Lower lobe of right lung (tissue), 2 donors: ENCODE measurements at regions not wholly inside any gene's neighbourhood (a gene's known extent, or its start where the extent isn't known, plus 50 kb on each side); places are given as distances from the start of the nearest gene placed in this dataset.
A peak's percentile ranks its signal among the peaks of the same experiment; 100 is the strongest.

Source experiments
- ATAC-seq, 2 donors: fragments of 200-7000 bp; cut with Tn5 transposase; one replicate each; pipeline ENCODE4 v1.9.1; 2020 to 2022; ENCODE audit warnings: mild to moderate bottlenecking in 2 of 2, moderate library complexity in 2 of 2
- DNase-seq: peaks from one replicate; pipeline ENCODE4 v3.0.0-alpha.2; 2020
- H3K27ac ChIP-seq: fragments of 200-600 bp; one replicate; pipeline ENCODE4 v1.8.0; 2022
- H3K27me3 ChIP-seq: fragments of 200-600 bp; one replicate; pipeline ENCODE4 v1.8.0; 2022; ENCODE audit warnings: low read depth
- H3K36me3 ChIP-seq: fragments of 200-600 bp; one replicate; pipeline ENCODE4 v1.8.0; 2022; ENCODE audit warnings: mild to moderate bottlenecking
- H3K4me1 ChIP-seq: fragments of 200-600 bp; one replicate; pipeline ENCODE4 v1.8.0; 2022
- H3K4me3 ChIP-seq: fragments of 200-600 bp; one replicate; pipeline ENCODE4 v1.8.0; 2022; ENCODE audit warnings: mild to moderate bottlenecking
- H3K9me3 ChIP-seq: fragments of 200-600 bp; one replicate; pipeline ENCODE4 v1.8.0; 2022
- intact Hi-C: fragments of 100-400 bp; cut with DNase I; formaldehyde crosslinking; loops from one replicate; pipeline ENCODE4 v1.11.0; 2022
- TF ChIP-seq, protein P1 (sequence below): fragments of 200-600 bp; IDR thresholded peaks from one replicate; pipeline ENCODE4 v1.8.0; 2022; ENCODE audit warnings: antibody characterized with exemption, mild to moderate bottlenecking
- donor health status: DM: no; HTN: yes; CAD: no; lungs with severe emphysema.

- ATAC-seq = no peak
- H3K4me3 ChIP-seq = no peak overlapping the region
- peak; percentile 35 for DNase-seq
- H3K9me3 ChIP-seq = no peaks in the 10 kb centered on the region
- no peak overlapping the region for H3K27ac ChIP-seq
- no peaks in the 10 kb centered on the region for H3K36me3 ChIP-seq
- no peaks in the 10 kb centered on the region for H3K4me1 ChIP-seq
- intact Hi-C loops = no loop called here
- no peaks in the 10 kb centered on the region for H3K27me3 ChIP-seq
- TF ChIP-seq, protein P1, sequence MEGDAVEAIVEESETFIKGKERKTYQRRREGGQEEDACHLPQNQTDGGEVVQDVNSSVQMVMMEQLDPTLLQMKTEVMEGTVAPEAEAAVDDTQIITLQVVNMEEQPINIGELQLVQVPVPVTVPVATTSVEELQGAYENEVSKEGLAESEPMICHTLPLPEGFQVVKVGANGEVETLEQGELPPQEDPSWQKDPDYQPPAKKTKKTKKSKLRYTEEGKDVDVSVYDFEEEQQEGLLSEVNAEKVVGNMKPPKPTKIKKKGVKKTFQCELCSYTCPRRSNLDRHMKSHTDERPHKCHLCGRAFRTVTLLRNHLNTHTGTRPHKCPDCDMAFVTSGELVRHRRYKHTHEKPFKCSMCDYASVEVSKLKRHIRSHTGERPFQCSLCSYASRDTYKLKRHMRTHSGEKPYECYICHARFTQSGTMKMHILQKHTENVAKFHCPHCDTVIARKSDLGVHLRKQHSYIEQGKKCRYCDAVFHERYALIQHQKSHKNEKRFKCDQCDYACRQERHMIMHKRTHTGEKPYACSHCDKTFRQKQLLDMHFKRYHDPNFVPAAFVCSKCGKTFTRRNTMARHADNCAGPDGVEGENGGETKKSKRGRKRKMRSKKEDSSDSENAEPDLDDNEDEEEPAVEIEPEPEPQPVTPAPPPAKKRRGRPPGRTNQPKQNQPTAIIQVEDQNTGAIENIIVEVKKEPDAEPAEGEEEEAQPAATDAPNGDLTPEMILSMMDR = no peak
Observed at GRCh38 chr2:195022508-195022830, 634.6 kb upstream of the SLC39A10 start.

- intact Hi-C loops = no loop called here
- no peak overlapping the region for H3K4me3 ChIP-seq
- H3K27ac ChIP-seq = no peak overlapping the region
- DNase-seq = no peak
- ATAC-seq = no peak
- TF ChIP-seq, protein P1 = no peak
- no peaks in the 10 kb centered on the region for H3K9me3 ChIP-seq
- H3K27me3 ChIP-seq = no peaks in the 10 kb centered on the region
- H3K36me3 ChIP-seq = no peaks in the 10 kb centered on the region
- no peaks in the 10 kb centered on the region for H3K4me1 ChIP-seq
Observed at GRCh38 chr2:195021711-195022507, 635.1 kb upstream of the SLC39A10 start.

GRCh38 chr2:195018462-195018861 lies 638.6 kb upstream of the SLC39A10 start:
- DNase-seq (no peak), ATAC-seq (no peak)
- TF ChIP-seq, protein P1 = no peak
- intact Hi-C loops = no loop called here
- Histone ChIP-seq H3K27ac (no peak overlapping the region), H3K9me3 (no peaks in the 10 kb centered on the region), H3K27me3 (no peaks in the 10 kb centered on the region), H3K4me1 (no peaks in the 10 kb centered on the region), H3K36me3 (no peaks in the 10 kb centered on the region), H3K4me3 (no peak overlapping the region)

GRCh38 chr2:195017890-195018289 lies 639.1 kb upstream of the SLC39A10 start:
- intact Hi-C loops = no loop called here
- Histone ChIP-seq H3K9me3 (no peaks in the 10 kb centered on the region), H3K27me3 (no peaks in the 10 kb centered on the region), H3K27ac (no peak overlapping the region), H3K4me1 (no peaks in the 10 kb centered on the region), H3K36me3 (no peaks in the 10 kb centered on the region), H3K4me3 (no peak overlapping the region)
- TF ChIP-seq, protein P1 = no peak
- no peak for ATAC-seq
- no peak for DNase-seq

- H3K27me3 ChIP-seq = no peaks in the 10 kb centered on the region
- no peak overlapping the region for H3K4me3 ChIP-seq
- TF ChIP-seq, protein P1 = no peak
- H3K4me1 ChIP-seq = no peaks in the 10 kb centered on the region
- no peak overlapping the region for H3K27ac ChIP-seq
- no peak for ATAC-seq
- intact Hi-C loops = no loop called here
- H3K36me3 ChIP-seq = no peaks in the 10 kb centered on the region
- DNase-seq = no peak
- H3K9me3 ChIP-seq = no peaks in the 10 kb centered on the region
Observed at GRCh38 chr2:195016841-195017240, 640.2 kb upstream of the SLC39A10 start.
